HG03439 (cell line): ENCODE measurements at regions not wholly inside any gene's neighbourhood (a gene's known extent, or its start where the extent isn't known, plus 50 kb on each side); places are given as distances from the start of the nearest gene placed in this dataset.

ENCODE experiments used
- ATAC-seq: cut with Tn5 transposase; IDR thresholded peaks from one replicate; pipeline ENCODE4 v1.9.1; 2021; ENCODE audit warnings: mild to moderate bottlenecking, moderate library complexity; ENCODE audit not compliant: unreplicated experiment

DNA sequence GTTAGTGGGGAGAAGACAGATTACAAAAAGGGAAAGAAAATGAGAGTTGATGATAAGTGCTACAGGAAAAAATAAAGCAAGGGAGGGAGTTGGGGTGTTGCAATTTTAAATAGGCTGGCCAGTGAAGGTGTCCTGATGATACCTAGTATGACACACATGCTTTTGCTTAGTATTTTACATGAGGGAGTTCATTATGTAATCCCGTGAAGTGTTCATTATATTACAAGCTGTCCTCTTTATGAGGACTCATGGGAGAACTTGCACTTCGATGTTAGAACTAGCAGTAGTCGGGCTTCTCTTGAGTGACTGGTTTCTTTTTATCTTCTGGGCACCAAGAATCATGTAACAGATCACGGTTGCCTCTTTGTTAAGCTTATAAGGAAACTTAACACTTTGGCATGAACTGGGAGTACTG is 102.3 kb upstream of the MTPN start:
- no peak for ATAC-seq

DNA sequence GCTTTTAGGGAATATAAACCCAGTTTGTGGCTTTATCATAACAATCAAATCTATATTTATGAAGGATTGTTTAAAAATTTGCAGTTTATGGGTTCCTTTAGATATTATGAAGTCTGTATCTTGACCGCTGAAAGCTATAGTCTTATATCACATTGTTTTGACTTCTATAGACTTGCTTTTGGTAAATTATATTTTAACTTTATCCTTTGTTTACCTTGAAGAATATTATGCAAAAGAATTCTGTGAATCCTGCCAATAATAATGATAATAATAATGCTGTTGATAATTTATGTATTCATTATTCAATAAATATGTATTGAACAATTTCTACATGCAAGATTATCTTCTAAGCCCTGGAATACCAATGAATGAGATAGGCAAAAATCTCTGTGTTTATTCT is 101.9 kb upstream of the MTPN start:
- no peak for ATAC-seq

DNA sequence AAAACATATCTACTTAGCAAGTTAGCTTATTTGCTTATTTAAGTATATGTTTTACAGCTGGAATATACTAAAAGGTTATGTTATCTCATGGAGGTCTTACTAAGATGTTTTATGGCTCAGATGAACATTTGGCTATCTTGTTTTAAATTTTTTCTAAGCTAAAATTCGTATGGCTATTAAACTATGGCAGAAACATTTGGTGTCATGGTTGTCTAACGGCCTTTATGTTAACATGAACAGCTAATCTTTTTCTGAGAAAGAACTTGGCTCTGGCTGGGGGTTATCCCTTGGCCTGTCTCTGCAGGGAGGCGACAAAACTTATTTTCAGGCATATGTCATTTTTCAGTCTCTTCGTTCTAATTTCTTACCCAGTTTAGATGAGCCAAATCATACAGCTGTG is 101.5 kb upstream of the MTPN start:
- ATAC-seq, result no peak

DNA sequence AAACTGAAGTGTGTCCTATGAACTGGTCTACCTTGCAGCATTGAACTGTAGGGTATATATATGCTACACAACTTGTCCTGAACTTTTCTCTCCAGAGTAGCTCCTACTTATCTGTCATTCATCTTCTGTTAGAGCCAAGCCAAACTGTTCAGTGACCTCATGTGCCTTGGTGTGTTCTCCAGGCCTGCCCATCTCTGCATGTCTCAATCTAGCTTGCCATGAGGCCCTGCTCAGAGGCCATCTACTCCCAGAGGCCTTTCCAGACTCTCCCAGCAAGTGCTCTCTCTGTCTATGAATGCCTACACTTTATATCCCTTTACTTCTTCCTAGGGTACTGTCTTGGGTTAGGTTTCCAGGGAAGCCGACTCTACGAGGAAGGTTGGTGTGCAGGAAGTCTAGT is 99.8 kb upstream of the MTPN start:
- ATAC-seq, result no peak

DNA sequence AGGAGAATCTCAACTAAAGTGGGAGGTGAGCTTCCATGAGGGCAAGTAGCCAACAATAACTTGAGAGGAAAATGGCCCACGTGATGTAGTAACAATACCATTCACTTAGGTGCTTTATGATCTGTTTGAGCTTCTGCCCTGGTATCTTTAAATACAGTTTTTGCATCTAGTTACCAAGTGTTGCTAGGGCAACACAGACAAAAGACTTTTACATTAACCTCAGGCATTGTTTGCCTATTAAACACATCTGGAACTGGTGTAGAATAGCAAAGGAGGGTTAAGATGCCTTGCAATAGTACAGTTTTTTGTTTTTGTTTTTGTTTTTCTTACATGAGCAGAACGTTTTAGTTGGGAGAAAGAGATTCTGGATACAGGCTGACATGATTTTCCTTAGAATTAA is 97.7 kb upstream of the MTPN start:
- no peak for ATAC-seq

DNA sequence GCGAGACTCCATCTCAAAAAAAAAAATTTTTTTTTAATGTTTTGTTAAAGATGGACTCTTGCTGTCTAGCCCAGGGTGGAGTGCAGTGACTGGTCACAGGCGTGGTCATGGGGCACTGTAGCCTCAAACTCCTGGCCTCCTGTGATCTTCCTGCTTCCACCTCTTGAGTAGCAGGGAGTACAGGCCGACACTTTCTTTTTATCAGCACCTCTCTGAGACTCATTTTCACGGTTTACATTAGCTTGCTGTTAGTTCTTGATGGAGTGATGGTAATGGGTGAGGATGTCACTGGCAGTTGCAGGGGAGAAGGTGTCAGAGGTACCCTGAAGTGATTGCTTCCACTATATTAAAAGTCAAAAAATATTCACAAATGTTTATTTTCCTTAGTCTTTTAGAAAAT is 95.3 kb upstream of the MTPN start:
- no peak for ATAC-seq

DNA sequence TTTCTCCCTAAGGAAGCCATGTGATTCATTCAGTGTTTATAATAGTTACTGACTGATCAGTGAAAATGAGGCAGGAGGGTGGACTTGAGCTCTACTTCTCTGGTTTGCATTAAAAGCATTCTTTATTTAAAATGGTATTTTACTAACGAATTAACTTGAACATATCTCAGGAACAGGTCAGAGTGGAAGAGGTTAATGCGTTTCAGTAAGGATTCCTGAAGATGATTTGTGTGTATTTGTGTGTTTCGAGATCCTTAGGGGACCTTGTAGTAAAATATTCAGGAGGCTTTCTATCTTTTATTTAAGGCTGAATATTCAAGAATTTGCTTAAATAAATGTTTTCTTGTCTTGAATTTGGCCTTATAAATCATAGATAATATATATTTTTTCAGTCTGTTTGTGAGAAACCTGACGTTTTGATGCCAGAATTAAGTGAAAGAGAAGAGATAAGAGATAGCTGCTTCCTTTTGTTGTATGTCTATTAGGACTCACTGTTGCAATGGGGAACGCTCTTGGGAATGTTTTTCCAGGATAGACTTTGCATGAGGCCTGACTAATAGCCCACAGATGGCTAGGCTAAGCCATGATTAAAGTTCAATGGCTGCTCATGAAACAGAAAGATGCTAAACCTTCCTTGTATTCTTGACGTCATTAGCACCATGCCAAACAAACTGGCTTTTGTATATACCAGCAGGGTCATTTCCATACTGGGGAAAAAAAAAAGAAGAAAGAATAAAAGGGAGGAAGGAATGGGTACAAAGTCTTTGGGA is 93.8 kb upstream of the MTPN start:
- ATAC-seq, result no peak

DNA sequence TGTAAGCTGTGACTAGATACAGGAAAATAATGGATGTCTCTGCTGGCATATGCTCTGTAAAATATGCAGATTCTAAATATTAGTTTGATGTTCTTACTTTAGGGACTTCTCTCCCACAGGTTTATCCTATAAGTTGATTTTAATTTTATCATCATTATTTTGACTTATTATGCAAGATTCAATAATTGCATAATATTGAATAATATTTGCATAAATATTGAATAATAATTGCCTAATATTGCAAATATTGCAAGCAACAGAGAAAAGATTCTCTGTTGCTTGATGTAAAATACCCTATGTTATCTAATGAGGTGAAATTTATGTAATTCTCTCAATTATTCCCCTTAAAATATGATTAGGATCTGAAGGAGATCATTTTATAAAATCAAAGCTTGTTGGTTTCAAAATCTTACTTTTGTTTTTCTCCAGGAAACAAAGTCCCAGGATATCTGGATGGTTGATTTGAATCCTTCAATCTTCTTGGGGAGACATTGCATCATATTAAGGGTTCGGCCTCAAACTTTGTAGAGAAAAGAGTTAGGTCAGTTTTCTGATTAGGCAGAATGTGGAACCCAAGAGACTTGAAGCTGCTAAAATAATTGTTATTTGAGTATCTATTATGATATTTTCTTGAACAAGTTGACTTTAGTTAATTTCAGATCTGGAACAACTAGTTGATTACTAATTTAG is 92.8 kb upstream of the MTPN start:
- no peak for ATAC-seq

DNA sequence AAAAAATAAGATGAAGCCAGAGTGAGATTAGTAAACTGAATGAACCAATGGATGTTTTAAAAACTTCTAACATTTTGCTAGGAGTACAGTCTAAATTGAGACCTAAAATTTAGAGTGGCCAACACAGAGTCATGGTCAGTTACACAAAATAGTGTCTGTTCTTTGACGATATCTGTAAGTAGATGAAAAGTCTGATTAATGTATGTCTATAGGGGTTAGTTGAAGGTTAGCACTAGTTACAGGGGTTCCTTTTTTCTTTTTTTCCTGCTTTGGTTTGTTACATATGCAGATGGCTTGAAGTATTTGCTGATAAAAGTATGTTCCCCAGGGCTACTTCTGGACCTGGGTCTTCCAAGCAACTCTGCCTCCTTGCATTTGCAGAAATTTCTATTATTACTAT is 90.1 kb upstream of the MTPN start:
- no peak for ATAC-seq

DNA sequence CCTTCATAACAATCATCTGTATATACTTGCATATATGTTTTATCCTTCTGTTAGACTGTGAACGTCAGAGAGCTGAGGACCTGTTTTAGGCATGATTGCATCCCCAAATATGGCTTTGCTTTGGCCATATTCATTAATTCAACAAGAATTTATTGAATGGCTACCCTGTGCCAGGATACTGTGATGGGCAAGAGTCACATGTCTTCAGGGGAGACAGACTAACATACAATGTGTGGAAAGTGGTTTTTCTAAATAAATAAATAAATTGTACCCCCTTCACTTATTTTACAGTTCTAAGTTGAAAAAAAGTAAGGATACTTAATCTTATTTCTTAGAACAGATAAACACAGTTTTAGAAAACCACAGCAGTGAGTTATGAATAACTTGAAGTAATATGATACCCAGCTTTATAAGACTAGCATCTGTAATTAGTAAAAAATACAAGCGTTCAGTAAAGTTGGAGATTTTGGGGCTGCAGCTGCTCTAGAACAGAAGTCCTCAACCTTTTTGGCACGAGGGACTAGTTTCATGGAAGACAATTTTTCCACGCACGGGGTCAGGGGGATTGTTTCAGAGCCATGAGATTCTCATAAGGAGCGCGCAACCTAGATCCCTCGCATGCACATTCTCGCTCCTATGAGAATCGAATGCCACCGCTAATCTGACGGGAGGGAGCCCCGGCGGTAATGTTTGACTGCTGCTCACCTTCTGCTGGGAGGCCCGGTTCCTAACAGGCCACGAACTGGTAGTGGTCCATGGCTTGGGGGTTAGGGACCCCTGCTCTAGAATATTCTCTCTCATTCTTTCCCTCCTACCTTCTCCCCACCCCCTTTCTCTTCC is 89.4 kb upstream of the MTPN start:
- no peak for ATAC-seq

DNA sequence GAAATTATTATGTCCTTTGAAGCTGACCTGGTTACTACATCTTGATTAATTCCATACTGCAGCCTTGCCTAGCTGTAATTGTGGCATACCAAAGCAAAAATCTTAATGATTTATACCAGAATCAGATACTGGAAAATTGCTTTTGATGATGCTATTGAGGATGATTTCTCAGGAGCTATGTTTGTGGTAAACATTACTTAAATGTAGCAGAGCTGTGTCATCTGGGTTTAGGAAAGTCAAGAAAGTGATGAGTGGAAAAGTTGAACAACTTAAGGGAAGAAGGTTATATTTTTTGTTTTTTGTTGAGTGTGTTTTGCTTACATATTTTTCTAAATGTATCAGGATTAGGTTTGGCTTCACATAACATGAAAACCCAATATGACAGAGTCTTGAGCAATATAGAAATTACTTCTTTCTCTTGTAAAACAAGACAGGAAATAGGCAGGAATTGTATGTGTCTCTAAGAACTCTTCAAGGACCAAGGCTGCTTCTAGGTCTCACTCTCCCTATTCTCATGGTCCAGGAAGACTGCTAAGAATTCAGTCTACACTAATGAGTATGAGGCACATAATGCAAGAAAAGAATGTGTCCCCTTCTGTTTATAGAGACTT is 87.6 kb upstream of the MTPN start:
- ATAC-seq, result no peak

DNA sequence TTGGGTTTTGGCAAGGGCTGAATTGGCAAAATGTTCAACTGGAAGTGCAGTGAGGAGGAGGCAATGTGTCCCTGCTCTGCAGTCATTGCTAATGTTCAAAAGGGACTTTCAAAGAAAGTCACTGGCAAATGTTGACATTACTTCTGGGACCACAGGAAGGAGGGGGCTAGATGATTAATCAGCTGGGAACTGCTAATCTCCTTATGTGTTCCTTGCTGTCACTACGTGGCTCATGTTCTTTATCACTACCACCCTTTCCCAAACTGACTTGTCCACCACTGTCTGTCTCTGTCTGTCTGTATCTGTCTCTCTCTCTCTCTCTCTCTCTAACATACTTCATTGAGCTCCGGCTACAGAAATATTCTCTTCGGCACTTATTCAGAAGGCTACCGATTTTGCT is 86.9 kb upstream of the MTPN start:
- no peak for ATAC-seq

DNA sequence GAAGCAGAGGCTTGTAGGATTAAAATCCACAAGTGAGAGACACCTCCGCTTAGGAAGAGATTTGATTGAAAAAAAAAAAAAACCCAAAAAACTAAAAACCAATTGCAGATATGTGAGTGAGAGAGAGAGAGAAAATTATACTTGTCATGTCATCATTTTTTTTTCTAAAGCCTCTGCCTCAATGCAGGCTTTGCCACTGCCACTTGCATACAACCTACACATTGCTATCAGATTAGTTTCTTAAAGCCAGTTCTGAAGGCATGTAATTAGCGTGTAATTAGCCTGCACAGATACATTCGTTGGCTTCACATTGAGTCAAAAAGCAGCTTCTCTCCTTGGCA is 86.1 kb upstream of the MTPN start:
- no peak for ATAC-seq

DNA sequence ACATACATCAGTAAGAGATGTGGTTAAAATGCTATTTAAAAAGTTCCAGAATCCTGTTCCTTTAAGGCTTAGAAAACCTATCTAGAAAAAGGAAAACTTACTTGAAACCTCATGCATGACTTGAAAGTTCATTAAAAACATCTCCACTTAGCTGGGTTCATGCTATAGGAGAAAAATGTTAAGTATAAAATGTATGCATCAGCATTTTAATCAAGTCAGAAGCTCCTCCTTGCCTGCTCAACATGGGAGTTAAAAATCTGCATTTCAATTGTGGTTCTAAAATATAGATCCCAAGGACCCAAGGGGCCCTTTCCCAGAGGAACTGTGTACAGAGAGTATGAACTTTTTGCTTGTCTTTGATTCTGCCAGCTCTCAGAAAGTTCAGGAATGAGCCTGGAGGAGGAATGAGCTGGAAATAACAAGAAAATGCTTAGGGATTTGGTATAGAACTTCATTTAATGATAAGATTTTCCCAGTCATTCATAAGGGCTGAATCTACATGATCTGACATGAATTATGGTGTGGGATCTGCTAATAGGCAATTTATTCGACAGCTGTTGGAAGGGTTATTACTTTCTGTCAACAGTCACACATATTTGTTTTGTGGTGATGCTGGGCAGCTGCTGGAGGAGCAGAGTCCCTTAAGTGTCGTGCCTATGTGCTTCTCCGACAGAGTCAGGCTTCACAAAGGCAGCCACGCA is 85.6 kb upstream of the MTPN start:
- ATAC-seq, result no peak

DNA sequence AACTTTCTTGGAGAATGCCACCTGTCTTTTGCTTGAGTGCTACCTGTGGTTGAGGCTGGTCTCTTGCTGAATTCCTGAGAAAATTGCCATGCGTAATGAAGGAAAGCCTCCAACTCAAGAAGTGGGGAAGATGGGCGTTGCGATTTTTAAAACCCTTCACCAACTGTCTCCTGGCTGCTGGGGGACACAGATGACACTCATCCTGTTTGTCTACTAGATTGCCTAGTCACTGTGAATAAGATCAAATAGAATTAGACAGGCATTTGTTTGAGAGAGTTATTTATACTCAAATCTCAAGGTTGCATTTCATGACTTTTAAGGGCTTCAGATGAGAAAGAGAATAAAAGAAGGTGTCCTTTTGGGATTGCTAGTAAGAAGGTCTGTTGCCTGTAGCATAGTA is 84.3 kb upstream of the MTPN start:
- no peak for ATAC-seq

DNA sequence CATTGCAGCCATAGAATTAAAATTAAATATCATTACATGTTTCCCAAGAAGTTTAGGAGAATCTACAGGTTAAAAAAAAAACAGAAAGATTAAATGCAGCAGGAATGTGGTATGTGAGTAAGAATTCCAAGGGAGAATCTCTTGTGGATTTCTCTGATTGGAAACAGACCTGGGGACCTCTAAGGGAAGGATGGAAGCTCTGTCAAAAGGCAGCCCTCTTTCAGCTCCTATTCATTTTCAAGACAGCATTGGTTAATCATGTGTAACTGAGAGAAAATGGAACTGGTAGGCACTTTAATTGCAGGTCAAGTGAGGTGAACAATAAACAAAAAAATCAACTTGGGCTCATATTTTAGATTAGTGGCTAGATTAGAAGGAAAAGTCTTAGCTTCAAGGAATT is 81.4 kb upstream of the MTPN start:
- no peak for ATAC-seq

DNA sequence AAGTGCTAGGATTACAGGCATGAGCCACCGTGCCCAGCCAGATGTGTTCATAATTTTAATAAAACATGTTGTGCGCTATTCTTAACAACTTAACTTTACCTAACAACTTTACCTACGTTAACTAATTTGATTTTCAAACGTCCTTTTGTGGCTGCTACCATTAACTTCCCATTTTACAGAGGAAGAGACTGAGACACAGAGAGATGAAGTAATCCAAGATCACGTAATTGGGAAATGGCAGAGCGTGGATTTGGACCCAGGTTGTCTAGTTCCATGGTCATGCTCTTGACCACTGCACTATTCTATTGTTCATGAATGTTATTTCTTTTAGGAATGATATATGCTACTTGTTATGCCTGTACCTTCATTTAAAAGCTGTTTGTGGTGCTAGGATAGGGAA is 80.3 kb upstream of the MTPN start:
- ATAC-seq, result no peak

DNA sequence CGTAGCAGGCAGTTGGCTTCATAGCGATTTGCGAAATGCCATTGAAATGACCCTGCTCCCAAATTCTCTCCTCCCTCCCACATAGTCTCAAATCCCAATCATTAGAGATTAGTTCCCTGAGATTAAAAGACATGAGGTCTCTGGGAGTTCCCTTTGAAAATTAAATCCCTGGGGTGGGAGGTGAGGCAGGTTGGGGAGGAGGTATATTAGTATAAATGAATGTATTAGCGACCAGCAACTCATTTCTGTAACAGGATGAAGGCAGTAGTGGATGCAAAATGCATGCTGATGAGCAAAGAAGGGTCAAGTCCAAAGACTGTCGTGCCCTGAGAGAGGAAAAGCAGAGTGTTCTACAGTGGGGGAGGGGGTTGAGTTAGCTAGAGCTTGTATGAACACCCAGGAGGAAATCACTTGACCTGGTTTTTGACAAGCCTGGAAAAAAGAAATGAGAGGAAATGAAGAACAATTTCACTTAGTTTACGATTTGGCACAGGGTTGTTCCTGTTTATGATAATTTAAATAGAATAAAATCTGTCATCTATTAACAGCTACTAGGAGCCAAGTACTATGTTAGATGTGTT is 79.6 kb upstream of the MTPN start:
- ATAC-seq, result no peak

DNA sequence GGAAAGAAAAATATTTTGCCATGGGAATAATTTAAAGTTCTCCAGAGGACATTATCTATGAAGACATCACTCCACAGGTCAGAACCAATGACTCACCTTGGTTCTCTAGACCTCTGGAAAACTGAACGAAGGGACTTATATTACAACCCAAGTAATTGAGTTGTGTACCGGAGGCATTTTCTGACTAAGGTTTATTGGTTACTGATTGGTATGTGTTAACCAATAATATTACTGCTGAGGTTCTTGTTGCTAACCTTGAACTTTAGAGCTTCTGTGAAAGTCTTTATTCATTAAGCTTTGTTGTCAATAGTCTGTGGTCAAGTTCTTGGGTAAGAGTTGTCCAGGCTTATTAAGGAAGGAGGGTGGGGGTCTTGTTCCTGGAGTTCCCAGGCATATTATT is 78.1 kb upstream of the MTPN start:
- ATAC-seq, result no peak

DNA sequence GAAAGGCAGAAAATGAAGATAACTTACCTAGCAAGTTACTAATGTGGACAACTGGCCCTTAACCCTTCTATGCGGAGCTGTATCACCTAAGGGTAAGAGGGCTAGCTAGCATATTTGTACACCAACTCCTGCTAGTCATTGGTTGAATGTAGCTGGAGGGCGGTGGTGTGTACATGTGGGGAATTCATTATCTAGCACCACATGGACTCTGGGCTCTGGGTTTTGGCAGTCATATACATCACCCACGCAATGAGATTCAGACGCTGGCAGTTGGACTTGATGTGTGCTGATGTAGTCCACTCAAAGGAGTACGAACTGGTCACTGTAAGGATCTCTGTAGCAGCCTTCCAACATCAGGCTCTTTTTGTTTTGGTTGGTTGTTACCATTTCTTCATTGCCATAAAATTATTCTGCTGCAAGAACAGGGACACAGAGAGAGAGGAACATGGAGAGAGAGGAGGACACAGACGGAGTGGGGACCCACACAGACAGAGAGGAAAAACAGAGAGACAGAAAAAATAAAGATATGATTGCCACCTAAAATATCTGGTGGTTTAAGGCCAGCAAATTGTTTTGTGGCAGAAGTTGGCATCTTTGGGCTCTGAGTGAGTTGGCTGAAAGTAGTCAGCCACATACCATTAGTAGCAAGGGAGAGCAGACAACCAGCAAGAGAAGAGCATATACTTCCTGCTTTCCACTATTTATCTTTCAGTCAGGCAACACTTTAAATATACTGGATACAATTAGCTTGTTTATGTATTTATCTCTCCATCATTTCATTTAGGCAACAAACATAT is 76.7 kb upstream of the MTPN start:
- no peak for ATAC-seq
